ENCODE measurements at regions not wholly inside any gene's neighbourhood (a gene's known extent, or its start where the extent isn't known, plus 50 kb on each side); places are given as distances from the start of the nearest gene placed in this dataset.

- no peaks in the 10 kb centered on the region for H4K20me1 ChIP-seq (ENCODE audit: insufficient read depth, low read length)
- H3K79me2 ChIP-seq (ENCODE audit: insufficient read depth, low read depth, low read length): no peaks in the 10 kb centered on the region
- ChIA-PET CTCF (ENCODE audit: unreplicated experiment) (no interaction called here), POLR2A (interaction anchor here (0.7 kb wide), 1 partner anchor 1222 kb away, joined by 3 read pairs; no protein-coding TSS in a partner anchor)
- H3K9me2 ChIP-seq (ENCODE audit: insufficient read depth, low read length): no peaks in the 10 kb centered on the region
- H3K4me2 ChIP-seq (ENCODE audit: low read length): no peak overlapping the region
- intact Hi-C loops (cut with micrococcal nuclease; ENCODE audit: unreplicated experiment): no loop called here
- H3K4me3 ChIP-seq (ENCODE audit: low read depth, low read length, poor library complexity, severe bottlenecking): no peak overlapping the region
- H2AFZ ChIP-seq (ENCODE audit: low read length): no peak overlapping the region
- no peak for DNase-seq (ENCODE audit: low spot score)
- no peaks in the 10 kb centered on the region for H3K9me3 ChIP-seq (ENCODE audit: low read length)
- H3K4me1 ChIP-seq (ENCODE audit: insufficient read depth, low read length, poor library complexity, severe bottlenecking): no peaks in the 10 kb centered on the region
- no TSS peak for BruUV-seq (replicated peaks)
- no peaks in the 10 kb centered on the region for H3K36me3 ChIP-seq (ENCODE audit: insufficient read depth, low read length)
- TF ChIP-seq, protein P1, sequence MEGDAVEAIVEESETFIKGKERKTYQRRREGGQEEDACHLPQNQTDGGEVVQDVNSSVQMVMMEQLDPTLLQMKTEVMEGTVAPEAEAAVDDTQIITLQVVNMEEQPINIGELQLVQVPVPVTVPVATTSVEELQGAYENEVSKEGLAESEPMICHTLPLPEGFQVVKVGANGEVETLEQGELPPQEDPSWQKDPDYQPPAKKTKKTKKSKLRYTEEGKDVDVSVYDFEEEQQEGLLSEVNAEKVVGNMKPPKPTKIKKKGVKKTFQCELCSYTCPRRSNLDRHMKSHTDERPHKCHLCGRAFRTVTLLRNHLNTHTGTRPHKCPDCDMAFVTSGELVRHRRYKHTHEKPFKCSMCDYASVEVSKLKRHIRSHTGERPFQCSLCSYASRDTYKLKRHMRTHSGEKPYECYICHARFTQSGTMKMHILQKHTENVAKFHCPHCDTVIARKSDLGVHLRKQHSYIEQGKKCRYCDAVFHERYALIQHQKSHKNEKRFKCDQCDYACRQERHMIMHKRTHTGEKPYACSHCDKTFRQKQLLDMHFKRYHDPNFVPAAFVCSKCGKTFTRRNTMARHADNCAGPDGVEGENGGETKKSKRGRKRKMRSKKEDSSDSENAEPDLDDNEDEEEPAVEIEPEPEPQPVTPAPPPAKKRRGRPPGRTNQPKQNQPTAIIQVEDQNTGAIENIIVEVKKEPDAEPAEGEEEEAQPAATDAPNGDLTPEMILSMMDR (conservative IDR thresholded peaks at IDR 0.05; ENCODE audit: low read length): no peak
- no peak for TF ChIP-seq EZH2phosphoT487 (IDR thresholded peaks at IDR 0.05; ENCODE audit: borderline replicate concordance, low read depth, low read length)
- no peak overlapping the region for H3K27ac ChIP-seq (ENCODE audit: low read depth, low read length, poor library complexity, severe bottlenecking)
Observed at GRCh38 chr7:32323712-32324111, 166.5 kb downstream of the LSM5 start.

DNA sequence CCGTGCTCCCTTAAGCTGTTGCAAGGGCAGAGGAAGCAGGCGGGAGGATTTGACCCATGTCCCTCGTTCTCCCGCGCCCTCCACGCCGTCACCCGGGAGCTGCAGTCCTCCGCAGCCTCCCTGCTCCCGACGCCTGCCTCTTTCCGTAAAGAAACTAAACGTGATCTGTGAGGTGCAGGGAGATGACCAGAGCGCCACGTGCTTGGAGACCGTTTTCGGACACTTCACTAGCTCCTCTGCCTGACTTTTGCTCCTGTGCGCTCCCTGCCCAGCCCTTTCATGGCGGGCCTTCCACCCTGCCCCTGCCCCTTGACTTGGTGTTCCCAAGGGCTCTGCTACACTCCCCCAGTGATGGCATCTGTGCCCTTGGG lies 171.2 kb downstream of the LSM5 start:
- CTCF ChIA-PET (ENCODE audit: unreplicated experiment): no interaction called here
- no TSS peak for BruUV-seq (replicated peaks)
- intact Hi-C loops (cut with micrococcal nuclease; ENCODE audit: unreplicated experiment): no loop called here
- no peak overlapping the region for H2AFZ ChIP-seq (ENCODE audit: low read length)
- H3K9me2 ChIP-seq (ENCODE audit: insufficient read depth, low read length): no peaks in the 10 kb centered on the region
- DNase-seq (ENCODE audit: low spot score): no peak
- no peak overlapping the region for H3K4me2 ChIP-seq (ENCODE audit: low read length)
- POLR2A ChIA-PET: no interaction called here
- no peak overlapping the region for H3K27ac ChIP-seq (ENCODE audit: low read depth, low read length, poor library complexity, severe bottlenecking)
- H3K4me3 ChIP-seq (ENCODE audit: low read depth, low read length, poor library complexity, severe bottlenecking): no peak overlapping the region
- no peaks in the 10 kb centered on the region for H3K79me2 ChIP-seq (ENCODE audit: insufficient read depth, low read depth, low read length)
- no peaks in the 10 kb centered on the region for H4K20me1 ChIP-seq (ENCODE audit: insufficient read depth, low read length)
- no peaks in the 10 kb centered on the region for H3K4me1 ChIP-seq (ENCODE audit: insufficient read depth, low read length, poor library complexity, severe bottlenecking)
- H3K9me3 ChIP-seq (ENCODE audit: low read length): no peaks in the 10 kb centered on the region
- H3K36me3 ChIP-seq (ENCODE audit: insufficient read depth, low read length): no peaks in the 10 kb centered on the region
- TF ChIP-seq EZH2phosphoT487 (IDR thresholded peaks at IDR 0.05; ENCODE audit: borderline replicate concordance, low read depth, low read length): no peak
- TF ChIP-seq, protein P1 (conservative IDR thresholded peaks at IDR 0.05; ENCODE audit: low read length): no peak

- Histone ChIP-seq H3K36me3 (ENCODE audit: insufficient read depth, low read length) (no peaks in the 10 kb centered on the region), H3K79me2 (ENCODE audit: insufficient read depth, low read depth, low read length) (no peaks in the 10 kb centered on the region), H4K20me1 (ENCODE audit: insufficient read depth, low read length) (no peaks in the 10 kb centered on the region), H3K4me2 (ENCODE audit: low read length) (no peak overlapping the region), H3K27ac (ENCODE audit: low read depth, low read length, poor library complexity, severe bottlenecking) (no peak overlapping the region), H2AFZ (ENCODE audit: low read length) (no peak overlapping the region), H3K4me1 (ENCODE audit: insufficient read depth, low read length, poor library complexity, severe bottlenecking) (no peaks in the 10 kb centered on the region), H3K4me3 (ENCODE audit: low read depth, low read length, poor library complexity, severe bottlenecking) (no peak overlapping the region), H3K9me3 (ENCODE audit: low read length) (no peaks in the 10 kb centered on the region), H3K9me2 (ENCODE audit: insufficient read depth, low read length) (no peaks in the 10 kb centered on the region)
- ChIA-PET CTCF (ENCODE audit: unreplicated experiment) (no interaction called here), POLR2A (no interaction called here)
- no peak for TF ChIP-seq EZH2phosphoT487 (IDR thresholded peaks at IDR 0.05; ENCODE audit: borderline replicate concordance, low read depth, low read length)
- TF ChIP-seq, protein P1 (conservative IDR thresholded peaks at IDR 0.05; ENCODE audit: low read length): no peak
- no peak for DNase-seq (ENCODE audit: low spot score)
- no TSS peak for BruUV-seq (replicated peaks)
- intact Hi-C loops (cut with micrococcal nuclease; ENCODE audit: unreplicated experiment): no loop called here
Observed at GRCh38 chr7:32318300-32319011, 171.7 kb downstream of the LSM5 start.
